IPS-20b (cell line): ENCODE measurements at regions not wholly inside any gene's neighbourhood (a gene's known extent, or its start where the extent isn't known, plus 50 kb on each side); places are given as distances from the start of the nearest gene placed in this dataset.

Source experiments
- H3K27ac ChIP-seq: one replicate; pipeline ENCODE4 v1.5.1; 2013; ENCODE audit warnings: low read length
- H3K27me3 ChIP-seq: 2 replicates; pipeline ENCODE4 v1.6.1; 2013; ENCODE audit warnings: mild to moderate bottlenecking, low read length, inconsistent platforms; ENCODE audit not compliant: insufficient read depth
- H3K36me3 ChIP-seq: 2 replicates; pipeline ENCODE4 v1.6.1; 2013; ENCODE audit warnings: low read depth, mild to moderate bottlenecking, inconsistent platforms, low read length, moderate library complexity; ENCODE audit not compliant: insufficient read depth
- H3K4me1 ChIP-seq: 2 replicates; pipeline ENCODE4 v1.6.1; 2013; ENCODE audit warnings: mild to moderate bottlenecking, control low read depth, inconsistent platforms, low read length, moderate library complexity; ENCODE audit not compliant: insufficient read depth
- H3K4me3 ChIP-seq: 2 replicates; pipeline ENCODE4 v1.5.1; 2013; ENCODE audit warnings: mild to moderate bottlenecking, low read length, inconsistent platforms
- H3K9ac ChIP-seq: 2 replicates; pipeline ENCODE4 v1.6.1; 2013; ENCODE audit warnings: low read depth, mild to moderate bottlenecking, inconsistent platforms, low read length, moderate library complexity
- H3K9me3 ChIP-seq: 2 replicates; pipeline ENCODE4 v1.6.1; 2013; ENCODE audit warnings: mild to moderate bottlenecking, low read depth, low read length, inconsistent platforms; ENCODE audit not compliant: insufficient read depth

DNA sequence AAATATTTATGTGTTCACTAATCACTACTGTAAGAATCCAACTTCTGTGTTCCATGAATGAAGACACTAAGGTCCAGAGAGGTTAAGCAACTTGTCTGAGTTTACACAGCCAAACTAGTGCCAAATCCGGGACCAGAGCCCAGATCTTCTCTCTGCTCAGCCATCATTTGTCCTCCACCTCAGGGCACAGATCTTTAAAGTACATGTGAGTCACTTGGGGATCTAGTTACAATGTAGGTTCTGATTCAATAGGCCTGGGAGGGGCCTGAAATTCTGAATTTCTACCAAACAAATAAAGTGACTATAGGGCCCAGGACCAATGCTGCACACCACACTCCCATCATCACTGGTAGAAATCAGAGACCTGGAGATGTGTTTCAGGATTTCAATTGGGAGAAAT is 162.9 kb downstream of the GXYLT1 start:
- Histone ChIP-seq H3K4me3 (no peak overlapping the region), H3K9ac (no peak overlapping the region), H3K27me3 (no peaks in the 10 kb centered on the region), H3K9me3 (peaks cover 7% of the 10 kb centered on the region), H3K27ac (no peak overlapping the region), H3K36me3 (no peaks in the 10 kb centered on the region), H3K4me1 (peaks cover 7% of the 10 kb centered on the region; the same call in 1 of the 2 replicates)

DNA sequence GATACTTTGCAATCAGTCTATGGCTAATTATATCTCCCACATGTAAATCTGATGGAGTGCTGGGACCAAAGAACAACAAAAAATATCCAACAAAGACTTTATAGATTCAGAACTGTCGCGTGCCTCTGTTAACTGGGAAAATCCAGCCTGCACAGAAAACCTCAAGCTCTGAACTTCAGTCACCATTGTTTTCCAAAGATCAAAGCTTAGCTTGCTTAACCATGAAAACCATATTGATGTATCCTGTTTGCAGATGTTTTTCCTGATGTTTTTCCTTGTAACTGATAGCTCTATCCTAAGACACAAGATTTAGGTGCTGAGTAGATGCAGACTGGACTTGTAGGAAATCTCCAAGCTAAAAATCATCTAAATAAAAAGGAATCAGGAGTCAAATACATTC is 163.7 kb downstream of the GXYLT1 start:
- no peak overlapping the region for H3K4me3 ChIP-seq
- no peaks in the 10 kb centered on the region for H3K27me3 ChIP-seq
- H3K27ac ChIP-seq, result no peak overlapping the region
- H3K36me3 ChIP-seq, result no peaks in the 10 kb centered on the region
- H3K9me3 ChIP-seq, result peaks cover 7% of the 10 kb centered on the region
- H3K4me1 ChIP-seq, result peaks cover 7% of the 10 kb centered on the region; the same call in 1 of the 2 replicates
- no peak overlapping the region for H3K9ac ChIP-seq

DNA sequence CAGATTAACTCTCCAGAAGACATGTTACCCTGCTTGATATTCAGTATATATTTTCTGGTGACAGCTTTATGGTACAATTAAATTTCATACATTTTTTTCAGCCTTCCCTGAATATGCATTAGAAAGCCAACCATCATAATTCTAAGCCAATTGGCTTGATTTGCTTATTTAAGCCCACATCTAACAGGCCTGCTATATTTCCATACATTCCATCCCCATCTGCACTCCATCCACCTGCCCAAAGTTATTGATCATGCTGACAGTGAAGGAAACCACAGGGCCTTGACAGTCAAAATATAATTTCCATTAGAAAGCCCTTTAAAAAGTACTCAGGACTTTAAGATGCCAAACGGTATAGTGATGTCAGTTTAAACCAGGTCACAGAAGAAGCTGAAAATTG is 164.3 kb downstream of the GXYLT1 start:
- Histone ChIP-seq H3K9me3 (peaks cover 7% of the 10 kb centered on the region), H3K36me3 (no peaks in the 10 kb centered on the region), H3K4me3 (no peak overlapping the region), H3K27ac (no peak overlapping the region), H3K4me1 (peaks cover 7% of the 10 kb centered on the region; the same call in 1 of the 2 replicates), H3K27me3 (no peaks in the 10 kb centered on the region), H3K9ac (no peak overlapping the region)

DNA sequence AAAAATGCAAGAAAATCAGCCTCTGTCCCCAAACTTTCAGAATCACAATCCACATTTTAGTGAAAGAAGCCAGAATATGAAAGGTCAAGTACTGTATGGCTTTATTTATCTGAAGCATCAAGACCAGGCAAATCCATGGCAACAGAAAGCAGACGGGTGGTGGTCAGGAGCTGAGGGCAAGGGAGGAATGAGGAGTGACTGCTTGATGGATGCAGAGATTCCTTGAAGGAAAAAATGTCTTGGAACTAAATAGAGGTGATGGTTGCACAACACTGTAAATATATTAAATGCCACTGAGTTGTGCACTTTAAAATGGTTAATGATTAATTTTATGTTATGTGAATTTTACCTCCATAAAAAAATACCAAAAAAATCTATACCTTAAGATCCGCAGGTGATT is 165.1 kb downstream of the GXYLT1 start:
- H3K27me3 ChIP-seq, result no peaks in the 10 kb centered on the region
- no peak overlapping the region for H3K9ac ChIP-seq
- no peak overlapping the region for H3K27ac ChIP-seq
- no peaks in the 10 kb centered on the region for H3K36me3 ChIP-seq
- H3K4me3 ChIP-seq, result no peak overlapping the region
- peaks cover 7% of the 10 kb centered on the region for H3K9me3 ChIP-seq
- peaks cover 7% of the 10 kb centered on the region; the same call in 1 of the 2 replicates for H3K4me1 ChIP-seq

DNA sequence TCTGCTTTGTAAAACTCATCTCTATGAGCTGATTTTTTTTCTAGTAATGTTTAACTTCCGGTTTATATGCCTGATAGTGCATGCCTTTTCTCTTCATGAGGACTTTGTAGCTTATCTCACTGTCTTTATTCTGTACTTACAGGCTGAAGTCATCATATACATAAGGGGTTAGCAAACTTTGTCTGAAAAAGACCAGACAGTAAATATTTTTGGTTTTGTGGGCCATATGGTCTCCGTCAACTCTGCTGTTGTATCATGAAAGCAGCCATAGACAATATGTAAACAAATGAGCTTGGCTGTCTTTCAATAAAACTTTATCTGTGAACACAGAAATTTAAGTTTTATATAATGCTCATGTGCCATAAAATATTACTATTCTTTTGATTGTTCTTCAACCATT is 172.1 kb downstream of the GXYLT1 start:
- Histone ChIP-seq H3K9me3 (no peaks in the 10 kb centered on the region), H3K27ac (no peak overlapping the region), H3K27me3 (no peaks in the 10 kb centered on the region), H3K9ac (no peak overlapping the region), H3K4me3 (no peak overlapping the region), H3K36me3 (no peaks in the 10 kb centered on the region), H3K4me1 (peaks cover 11% of the 10 kb centered on the region; the same call in 1 of the 2 replicates)

DNA sequence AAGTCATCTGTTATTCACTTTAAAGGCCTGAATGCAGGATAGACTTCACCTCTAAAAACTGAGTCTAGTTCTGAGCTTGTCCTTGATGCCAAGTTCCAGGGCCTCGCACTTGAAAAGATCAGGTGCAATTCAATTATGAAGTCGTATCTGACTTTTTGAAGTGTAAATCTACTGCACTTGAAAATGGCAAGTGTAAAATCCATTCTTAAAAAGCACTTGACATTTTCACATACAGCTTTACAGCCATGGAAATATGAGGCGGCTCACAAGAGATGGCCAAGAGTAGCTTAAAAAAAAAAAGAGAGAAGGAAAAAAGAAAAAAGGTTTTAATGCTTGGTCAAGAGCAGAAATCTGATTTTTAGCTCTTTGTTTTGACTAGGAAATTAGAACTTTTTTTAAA is 172.5 kb downstream of the GXYLT1 start:
- no peaks in the 10 kb centered on the region for H3K9me3 ChIP-seq
- no peak overlapping the region for H3K9ac ChIP-seq
- no peaks in the 10 kb centered on the region for H3K36me3 ChIP-seq
- H3K27me3 ChIP-seq, result no peaks in the 10 kb centered on the region
- H3K27ac ChIP-seq, result no peak overlapping the region
- H3K4me1 ChIP-seq, result peaks cover 15% of the 10 kb centered on the region; the same call in 1 of the 2 replicates
- H3K4me3 ChIP-seq, result no peak overlapping the region

DNA sequence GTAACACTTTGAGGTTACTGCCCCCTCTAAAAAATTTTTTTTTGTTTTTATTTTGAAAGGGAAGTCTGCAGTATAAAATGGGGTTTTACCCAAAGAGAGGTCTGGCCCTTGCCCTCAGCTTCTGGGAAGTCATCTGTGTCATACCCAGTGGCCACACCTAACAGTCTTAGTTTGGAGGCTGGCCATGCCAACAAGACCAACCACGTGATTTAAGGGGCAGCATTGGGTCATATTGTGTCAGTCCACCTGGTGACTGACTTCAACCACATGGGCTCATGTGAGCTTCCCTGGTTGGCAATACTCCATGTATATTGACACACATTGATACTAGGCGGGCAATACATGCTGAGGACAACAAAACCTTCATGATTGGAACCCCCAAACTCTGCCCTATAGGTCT is 173.9 kb downstream of the GXYLT1 start:
- no peak overlapping the region for H3K9ac ChIP-seq
- H3K27me3 ChIP-seq, result no peaks in the 10 kb centered on the region
- H3K4me3 ChIP-seq, result no peak overlapping the region
- H3K9me3 ChIP-seq, result no peaks in the 10 kb centered on the region
- no peak overlapping the region for H3K27ac ChIP-seq
- H3K36me3 ChIP-seq, result no peaks in the 10 kb centered on the region
- peaks cover 17% of the 10 kb centered on the region; the same call in 1 of the 2 replicates for H3K4me1 ChIP-seq

DNA sequence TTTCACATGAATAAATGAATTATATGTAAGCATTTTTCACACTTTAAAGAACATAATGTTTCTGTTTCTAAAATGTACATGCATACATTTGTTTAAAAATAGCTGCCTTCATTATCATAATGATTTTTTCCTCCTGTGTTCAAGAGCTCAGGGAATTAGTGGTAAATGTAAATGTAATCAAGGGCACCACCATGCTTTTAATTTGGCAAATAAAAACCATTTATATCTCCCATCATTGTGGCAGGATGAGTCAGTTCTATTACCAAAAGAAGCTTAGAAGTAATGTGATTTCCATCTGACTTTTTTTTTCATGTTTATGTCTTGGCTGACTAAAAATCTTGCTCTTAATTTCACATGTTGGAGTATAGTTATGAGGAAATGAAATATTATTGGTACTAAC is 176.1 kb downstream of the GXYLT1 start:
- Histone ChIP-seq H3K27ac (no peak overlapping the region), H3K4me1 (peaks cover 17% of the 10 kb centered on the region; the same call in 1 of the 2 replicates), H3K36me3 (no peaks in the 10 kb centered on the region), H3K9me3 (no peaks in the 10 kb centered on the region), H3K27me3 (no peaks in the 10 kb centered on the region), H3K9ac (no peak overlapping the region), H3K4me3 (peak overlapping the region; percentile 20; the same call in 1 of the 2 replicates)

DNA sequence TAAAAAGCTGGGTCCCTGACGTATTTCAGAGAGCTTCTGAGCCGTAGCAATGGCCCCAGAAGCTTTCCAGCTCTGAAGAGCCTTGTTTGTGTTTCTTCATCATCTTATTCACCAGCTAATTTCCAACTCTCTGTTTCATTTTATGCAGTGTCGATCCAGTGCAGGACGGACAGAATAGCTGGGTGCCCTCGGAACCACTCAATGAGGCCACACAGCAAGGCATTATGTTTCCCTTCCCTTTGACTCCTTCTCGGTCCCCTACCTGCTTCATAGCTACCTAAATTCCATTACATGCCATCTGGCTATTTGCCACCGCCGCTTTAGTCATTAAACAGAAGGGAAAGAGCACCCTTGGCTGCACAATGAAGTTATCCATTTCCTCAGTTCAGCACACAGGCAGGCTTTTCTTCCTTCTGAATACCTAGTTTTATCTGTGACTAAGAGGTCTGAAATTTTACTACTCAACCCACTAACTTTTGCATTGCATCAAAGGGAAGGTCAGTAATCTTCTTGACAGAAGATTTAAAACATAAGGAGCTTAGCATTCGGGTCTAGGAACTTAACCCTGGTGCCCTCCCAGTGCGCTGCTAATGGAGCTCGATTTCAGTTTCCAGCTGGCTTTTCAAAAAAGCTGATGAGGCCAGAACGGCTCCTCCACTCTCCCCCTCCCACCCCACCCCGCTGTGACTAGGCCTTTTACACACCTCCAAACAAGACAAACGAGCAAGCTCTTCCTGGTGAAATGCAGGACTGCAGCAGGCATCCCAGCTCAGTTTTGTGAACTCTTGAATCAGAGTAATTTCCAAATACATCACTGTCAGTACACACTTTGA is 176.8 kb downstream of the GXYLT1 start:
- Histone ChIP-seq H3K9ac (no peak overlapping the region), H3K27ac (no peak overlapping the region), H3K36me3 (no peaks in the 10 kb centered on the region), H3K4me1 (peaks cover 17% of the 10 kb centered on the region; the same call in 1 of the 2 replicates), H3K4me3 (peak overlapping the region; percentile 47), H3K9me3 (no peaks in the 10 kb centered on the region), H3K27me3 (no peaks in the 10 kb centered on the region)

DNA sequence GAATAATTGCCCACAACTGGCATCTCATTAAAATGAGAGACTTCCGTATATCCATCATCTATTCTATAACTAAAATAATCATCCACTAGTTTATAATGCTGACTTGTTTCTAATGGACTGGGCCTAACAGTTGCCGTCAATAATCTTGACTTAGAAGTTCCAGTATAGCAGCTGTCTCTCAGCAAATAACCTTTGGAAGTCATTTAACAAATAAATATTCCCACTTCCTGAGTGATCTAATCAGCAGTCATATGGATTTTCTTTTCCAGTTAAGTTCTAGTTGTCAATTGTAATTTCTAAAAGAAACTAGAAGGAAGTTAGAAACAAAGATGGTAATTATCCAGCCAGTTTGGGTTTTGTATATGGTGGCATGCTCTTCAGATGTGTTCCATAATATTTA is 177.8 kb downstream of the GXYLT1 start:
- peaks cover 17% of the 10 kb centered on the region; the same call in 1 of the 2 replicates for H3K4me1 ChIP-seq

DNA sequence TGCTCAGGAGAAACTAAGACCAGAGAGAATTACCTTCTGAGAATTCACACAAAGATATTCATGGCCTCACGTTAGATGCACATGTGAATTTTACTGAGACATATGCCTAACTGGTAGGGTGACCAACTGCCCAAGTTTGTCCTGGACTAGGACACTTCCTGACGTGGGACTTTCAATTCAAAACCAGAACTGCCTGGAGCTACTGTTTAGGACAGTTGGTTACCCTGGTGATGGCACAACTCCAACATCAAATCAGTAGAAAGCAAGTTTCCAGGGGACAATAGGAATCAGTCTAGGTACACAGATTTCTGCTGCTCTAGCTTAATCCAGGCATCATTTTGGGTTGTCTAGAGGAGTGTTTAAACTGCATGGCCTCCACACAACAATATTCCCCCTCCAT is 178.7 kb downstream of the GXYLT1 start:
- H3K36me3 ChIP-seq, result no peaks in the 10 kb centered on the region
- H3K4me1 ChIP-seq, result peaks cover 17% of the 10 kb centered on the region; the same call in 1 of the 2 replicates
- no peak overlapping the region for H3K9ac ChIP-seq
- no peak overlapping the region for H3K27ac ChIP-seq
- H3K9me3 ChIP-seq, result no peaks in the 10 kb centered on the region
- H3K27me3 ChIP-seq, result no peaks in the 10 kb centered on the region
- no peak overlapping the region for H3K4me3 ChIP-seq

More for the DNA sequence above, 177.8 kb downstream of the GXYLT1 start:
- Histone ChIP-seq H3K27me3 (no peaks in the 10 kb centered on the region), H3K9ac (no peak overlapping the region), H3K9me3 (no peaks in the 10 kb centered on the region), H3K4me3 (no peak overlapping the region), H3K27ac (no peak overlapping the region), H3K36me3 (no peaks in the 10 kb centered on the region)

DNA sequence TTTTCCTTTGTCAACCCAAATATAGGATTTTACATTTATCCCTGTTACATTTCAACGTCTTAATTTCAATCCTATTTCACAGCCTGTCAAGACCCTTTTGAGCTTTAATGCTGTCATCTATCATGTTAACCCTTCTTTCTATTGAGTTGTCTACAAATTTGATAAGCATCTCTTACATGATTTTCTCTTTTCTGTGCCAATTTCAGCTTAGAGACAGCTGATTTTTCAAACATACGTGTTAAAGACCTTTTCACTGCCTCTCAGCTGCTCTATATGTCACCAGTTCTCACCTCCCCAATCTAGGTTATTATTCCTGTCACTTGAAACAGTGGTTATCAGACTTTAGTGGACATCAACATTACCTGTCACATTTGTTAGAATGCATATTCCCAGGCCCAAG is 181.3 kb downstream of the GXYLT1 start:
- no peak overlapping the region for H3K9ac ChIP-seq
- H3K4me3 ChIP-seq, result no peak overlapping the region
- no peaks in the 10 kb centered on the region for H3K27me3 ChIP-seq
- H3K36me3 ChIP-seq, result no peaks in the 10 kb centered on the region
- H3K9me3 ChIP-seq, result no peaks in the 10 kb centered on the region
- peaks cover 12% of the 10 kb centered on the region; the same call in 1 of the 2 replicates for H3K4me1 ChIP-seq
- no peak overlapping the region for H3K27ac ChIP-seq
